Sigmoid colon (tissue), 6 donors: ENCODE measurements at regions not wholly inside any gene's neighbourhood (a gene's known extent, or its start where the extent isn't known, plus 50 kb on each side); places are given as distances from the start of the nearest gene placed in this dataset.

Experiments
- DNase-seq: peaks from one replicate; pipeline ENCODE4 v3.0.0-alpha.2; 2019
- H3K27ac ChIP-seq, 4 donors: fragments of 200-600 bp; sonication (generic); one replicate each; pipeline ENCODE4 v1.5.1; 2016 to 2019; ENCODE audit warnings: mild to moderate bottlenecking in 1 of 4
- H3K27me3 ChIP-seq, 3 donors: fragments of 200-600 bp; sonication (generic); one replicate each; pipeline ENCODE4 v1.5.1; 2019; ENCODE audit warnings: mild to moderate bottlenecking in 1 of 3
- H3K36me3 ChIP-seq, 4 donors: fragments of 200-600 bp; sonication (generic); one replicate each; pipeline ENCODE4 v1.5.1; 2016 to 2019
- H3K4me1 ChIP-seq, 4 donors: fragments of 200-600 bp; sonication (generic); one replicate each; pipeline ENCODE4 v1.5.1; 2017 to 2019
- H3K4me3 ChIP-seq, 4 donors: fragments of 200-600 bp; sonication (generic); one replicate each; pipeline ENCODE4 v1.5.1; 2017 to 2019; ENCODE audit warnings: mild to moderate bottlenecking in 2 of 4, moderate library complexity in 1 of 4
- H3K9me3 ChIP-seq, 4 donors: fragments of 200-600 bp in 3 of 4; sonication (generic) in 3 of 4; one replicate each; pipeline versions ENCODE4 v1.5.1 to v1.6.1; 2013 to 2019
- EP300 ChIP-seq, 4 donors: sonication (generic); formaldehyde crosslinking; IDR thresholded peaks; one replicate each; pipeline ENCODE4 v1.6.1; 2017; ENCODE audit warnings: antibody characterized with exemption in 4 of 4
- POLR2A ChIP-seq, 2 donors: fragments of 450-650 bp; IDR thresholded peaks; one replicate each; pipeline ENCODE4 v1.6.1; 2016; ENCODE audit warnings: antibody characterized with exemption in 2 of 2, mild to moderate bottlenecking in 2 of 2, moderate library complexity in 2 of 2
- POLR2AphosphoS5 ChIP-seq, 4 donors: sonication (generic); formaldehyde crosslinking; IDR thresholded peaks; one replicate each; pipeline ENCODE4 v1.6.1; 2017; ENCODE audit warnings: antibody characterized with exemption in 4 of 4
- WGBS, 2 donors: extraction: QIAGEN DNeasy Blood & Tissue Kit; methylation state at CpG; one replicate each; pipeline ENCODE4 v1.1.7; 2013; 5-methylcytosine and 5-hydroxymethylcytosine counted together
- intact Hi-C: fragments of 100-400 bp; cut with DNase I; formaldehyde crosslinking; loops from one replicate; pipeline ENCODE4 v1.15.1; 2023
- TF ChIP-seq, protein P1 (sequence below), 4 experiments: fragments of 450-650 bp in 3 of 4; fragments of 200-600 bp in 1 of 4; IDR thresholded peaks; one replicate each; pipeline ENCODE4 v1.5.1; 2016 to 2019; ENCODE audit warnings: antibody characterized with exemption in 4 of 4, mild to moderate bottlenecking in 3 of 4, moderate library complexity in 2 of 4
- donor health status: healthy with polysubstance abuse.
- donor health status: healthy.

DNA sequence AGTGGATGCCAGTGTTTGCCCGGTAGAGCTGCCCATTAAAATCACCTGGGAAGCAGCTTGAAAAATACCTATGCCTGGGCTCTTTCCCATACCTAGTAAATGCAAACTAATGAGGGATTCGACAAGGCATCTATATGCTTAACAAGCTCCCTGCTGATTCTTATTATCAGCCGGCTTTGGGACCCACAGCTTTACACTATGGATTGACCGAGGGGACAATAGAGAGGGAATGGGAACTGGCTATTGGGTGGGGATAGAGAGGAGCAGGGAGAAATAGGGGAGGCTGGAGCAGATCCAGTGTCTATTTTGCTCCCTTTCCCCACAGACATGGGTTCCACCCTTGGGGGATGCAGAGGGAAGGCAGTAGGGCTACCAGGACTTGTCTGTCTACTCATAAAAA lies 103.1 kb upstream of the TEX13D start:
- DNase-seq: no peak
- WGBS, 2 donors: 94% methylated on average over 4 of the region's 4 CpGs
- H3K27ac ChIP-seq: no peak overlapping the region
- H3K4me1 ChIP-seq: peaks cover 0 to 24% (median 7%) of the 10 kb centered on the region in 4 donors
- intact Hi-C loops: no loop called here
- TF ChIP-seq POLR2A (IDR thresholded peaks at IDR 0.05): no peak
- H3K9me3 ChIP-seq: no peaks in the 10 kb centered on the region
- H3K36me3 ChIP-seq: no peaks in the 10 kb centered on the region
- no peak overlapping the region for H3K4me3 ChIP-seq
- H3K27me3 ChIP-seq: no peaks in the 10 kb centered on the region

DNA sequence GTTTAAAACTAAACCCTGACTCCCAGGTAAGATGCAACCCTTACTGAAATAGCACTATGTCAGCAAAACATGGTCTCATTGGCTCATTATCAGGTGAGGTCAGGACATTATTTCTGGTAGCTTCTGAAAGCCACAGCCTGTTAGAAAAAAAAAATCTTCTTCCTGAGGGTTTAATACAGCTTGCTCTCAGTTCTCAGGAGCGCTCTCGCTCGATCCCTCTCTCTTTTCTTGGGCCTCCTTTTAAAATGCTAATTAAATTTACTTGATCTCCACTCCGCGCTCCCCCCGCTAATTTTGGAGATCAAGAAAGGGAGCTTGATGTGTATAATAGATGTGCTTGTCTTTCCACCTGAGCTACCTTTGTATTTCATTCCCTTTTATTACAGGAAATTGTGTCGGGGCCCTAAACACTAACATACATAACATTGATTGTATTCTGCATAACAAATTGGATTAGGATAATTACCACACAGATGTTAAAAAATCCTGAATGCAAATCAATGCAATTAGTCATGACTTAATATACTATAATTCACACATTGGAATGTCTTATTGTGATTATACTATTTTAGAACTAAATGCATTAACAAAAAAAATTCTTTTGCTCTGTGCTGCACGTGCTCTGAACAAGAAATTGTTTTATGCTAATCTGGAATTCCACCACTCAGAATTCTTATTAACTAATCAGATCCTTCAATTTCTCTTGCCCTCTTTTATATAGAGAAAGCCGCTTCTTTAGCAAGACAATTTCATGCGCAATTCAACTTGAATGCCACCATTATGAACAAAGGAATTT lies 101.6 kb upstream of the TEX13D start:
- peak overlapping the region in 2 of 4 donors; percentile 12 to 42 for H3K27ac ChIP-seq
- DNase-seq: no peak
- 53 to 77% methylated on average over 10 of the region's 10 CpGs for WGBS, 2 donors
- H3K36me3 ChIP-seq: no peaks in the 10 kb centered on the region
- no peak overlapping the region for H3K4me3 ChIP-seq
- TF ChIP-seq, protein P1, sequence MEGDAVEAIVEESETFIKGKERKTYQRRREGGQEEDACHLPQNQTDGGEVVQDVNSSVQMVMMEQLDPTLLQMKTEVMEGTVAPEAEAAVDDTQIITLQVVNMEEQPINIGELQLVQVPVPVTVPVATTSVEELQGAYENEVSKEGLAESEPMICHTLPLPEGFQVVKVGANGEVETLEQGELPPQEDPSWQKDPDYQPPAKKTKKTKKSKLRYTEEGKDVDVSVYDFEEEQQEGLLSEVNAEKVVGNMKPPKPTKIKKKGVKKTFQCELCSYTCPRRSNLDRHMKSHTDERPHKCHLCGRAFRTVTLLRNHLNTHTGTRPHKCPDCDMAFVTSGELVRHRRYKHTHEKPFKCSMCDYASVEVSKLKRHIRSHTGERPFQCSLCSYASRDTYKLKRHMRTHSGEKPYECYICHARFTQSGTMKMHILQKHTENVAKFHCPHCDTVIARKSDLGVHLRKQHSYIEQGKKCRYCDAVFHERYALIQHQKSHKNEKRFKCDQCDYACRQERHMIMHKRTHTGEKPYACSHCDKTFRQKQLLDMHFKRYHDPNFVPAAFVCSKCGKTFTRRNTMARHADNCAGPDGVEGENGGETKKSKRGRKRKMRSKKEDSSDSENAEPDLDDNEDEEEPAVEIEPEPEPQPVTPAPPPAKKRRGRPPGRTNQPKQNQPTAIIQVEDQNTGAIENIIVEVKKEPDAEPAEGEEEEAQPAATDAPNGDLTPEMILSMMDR (IDR thresholded peaks at IDR 0.05): no peak
- TF ChIP-seq POLR2A (IDR thresholded peaks at IDR 0.05): no peak
- no peak for TF ChIP-seq EP300 (IDR thresholded peaks at IDR 0.05)
- TF ChIP-seq POLR2AphosphoS5 (IDR thresholded peaks at IDR 0.05): no peak
- no peaks in the 10 kb centered on the region for H3K27me3 ChIP-seq
- H3K9me3 ChIP-seq: no peaks in the 10 kb centered on the region
- intact Hi-C loops: no loop called here
- peaks cover 0 to 24% (median 7%) of the 10 kb centered on the region in 4 donors for H3K4me1 ChIP-seq

DNA sequence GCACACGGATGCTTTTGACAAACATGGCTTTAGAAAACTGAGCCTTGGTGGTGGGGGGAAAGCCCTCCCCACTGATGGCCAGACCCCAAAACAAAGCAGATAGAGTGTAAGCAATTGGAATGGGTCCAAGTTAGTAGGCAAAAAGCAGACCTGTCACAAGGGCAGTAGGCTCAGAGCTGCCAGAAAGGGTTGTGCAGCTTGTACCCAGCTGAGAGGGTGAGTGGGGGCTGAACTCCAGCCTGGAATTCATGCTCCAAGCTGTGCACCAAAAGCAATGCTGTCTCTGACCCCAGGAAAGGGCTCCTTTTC lies 101.1 kb upstream of the TEX13D start:
- intact Hi-C loops: no loop called here
- Histone ChIP-seq H3K36me3 (no peaks in the 10 kb centered on the region), H3K27ac (peak overlapping the region in 2 of 4 donors; percentile 12 to 42)

DNA sequence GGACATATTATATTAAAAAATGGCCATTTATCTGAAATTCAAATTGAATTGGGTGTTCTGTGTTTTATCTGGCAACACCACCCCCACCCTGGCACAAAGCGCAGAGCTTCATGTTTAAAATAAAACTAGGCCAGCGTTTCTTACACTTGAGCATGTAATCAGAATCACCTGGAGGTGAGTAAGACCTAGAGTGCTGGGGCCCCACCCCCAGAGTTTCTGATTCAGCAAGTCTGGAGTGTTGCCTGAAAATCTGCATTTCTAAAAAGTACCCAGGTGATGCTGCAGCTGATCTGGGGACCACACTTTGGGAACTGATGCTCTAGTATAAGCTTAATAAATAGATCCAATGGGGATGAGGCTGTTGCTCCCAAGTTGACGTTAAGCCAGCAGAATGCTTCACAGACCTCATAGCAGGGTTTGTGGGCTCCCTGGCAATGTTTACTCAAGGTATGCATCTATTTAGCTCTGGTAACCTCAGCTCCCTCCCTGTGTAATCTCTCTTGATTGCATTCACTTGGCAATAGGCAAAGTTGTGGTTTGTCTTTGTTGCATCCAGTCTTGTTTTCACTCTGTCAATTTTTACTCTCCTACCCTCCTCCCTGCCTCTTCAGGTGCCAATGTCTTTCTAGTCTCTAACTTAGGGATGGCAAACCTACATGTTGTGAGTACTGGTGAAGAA lies 99.8 kb upstream of the TEX13D start:
- H3K9me3 ChIP-seq: no peaks in the 10 kb centered on the region
- H3K4me1 ChIP-seq: peaks cover 0 to 24% (median 7%) of the 10 kb centered on the region in 4 donors
- TF ChIP-seq, protein P1 (IDR thresholded peaks at IDR 0.05): no peak
- TF ChIP-seq POLR2A (IDR thresholded peaks at IDR 0.05) (no peak), EP300 (IDR thresholded peaks at IDR 0.05) (no peak), POLR2AphosphoS5 (IDR thresholded peaks at IDR 0.05) (no peak)
- no peak overlapping the region for H3K4me3 ChIP-seq
- intact Hi-C loops: no loop called here
- peak overlapping the region in 2 of 4 donors; percentile 12 to 65 for H3K27ac ChIP-seq
- H3K36me3 ChIP-seq: no peaks in the 10 kb centered on the region
- no peak for DNase-seq
- WGBS, 2 donors: 68 to 69% methylated on average over 3 of the region's 3 CpGs
- no peaks in the 10 kb centered on the region for H3K27me3 ChIP-seq

More for the DNA sequence above, 101.1 kb upstream of the TEX13D start:
- no peaks in the 10 kb centered on the region for H3K27me3 ChIP-seq
- no peak for DNase-seq
- TF ChIP-seq POLR2AphosphoS5 (IDR thresholded peaks at IDR 0.05): peak in 1 of 4 donors; percentile 23
- no peak for TF ChIP-seq POLR2A (IDR thresholded peaks at IDR 0.05)
- WGBS, 2 donors: 83 to 86% methylated on average over 1 of the region's 1 CpG
- peaks cover 0 to 24% (median 7%) of the 10 kb centered on the region in 4 donors for H3K4me1 ChIP-seq
- no peak overlapping the region for H3K4me3 ChIP-seq
- no peaks in the 10 kb centered on the region for H3K9me3 ChIP-seq

DNA sequence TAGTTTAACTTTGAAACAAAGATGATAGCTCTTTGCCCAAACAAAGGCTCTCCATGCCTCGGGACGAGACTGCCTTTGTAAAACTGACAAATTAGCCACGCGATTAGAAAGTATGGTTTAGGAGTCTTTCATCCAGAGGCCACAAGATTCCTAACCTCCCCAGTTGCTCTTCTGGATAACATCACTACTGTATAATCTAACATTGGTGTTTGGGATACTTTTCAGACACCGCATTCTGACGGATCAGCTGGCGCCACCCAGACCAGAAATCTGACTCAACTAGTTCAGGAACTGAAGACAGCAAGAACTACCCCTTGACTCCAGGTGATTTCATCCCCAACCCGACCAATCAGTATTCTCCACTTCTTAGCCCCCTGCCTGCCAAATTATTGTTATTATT lies 98.1 kb upstream of the TEX13D start:
- 25 to 66% methylated on average over 8 of the region's 8 CpGs for WGBS, 2 donors
- Histone ChIP-seq H3K4me1 (peaks cover 0 to 24% (median 10%) of the 10 kb centered on the region in 4 donors), H3K9me3 (no peaks in the 10 kb centered on the region), H3K36me3 (no peaks in the 10 kb centered on the region), H3K27ac (peak overlapping the region; percentile 5 to 69 (median 60)), H3K27me3 (no peaks in the 10 kb centered on the region), H3K4me3 (no peak overlapping the region)
- no peak for DNase-seq
- TF ChIP-seq POLR2A (IDR thresholded peaks at IDR 0.05) (no peak), EP300 (IDR thresholded peaks at IDR 0.05) (no peak), POLR2AphosphoS5 (IDR thresholded peaks at IDR 0.05) (peak in 2 of 4 donors; percentile 64 to 65)
- TF ChIP-seq, protein P1 (IDR thresholded peaks at IDR 0.05): no peak
- intact Hi-C loops: no loop called here
